ENCODE measurements at regions not wholly inside any gene's neighbourhood (a gene's known extent, or its start where the extent isn't known, plus 50 kb on each side); places are given as distances from the start of the nearest gene placed in this dataset.

GRCh38 chr2:129902731-129903585 lies 76.5 kb upstream of the RAB6C start:
- ChIA-PET POLR2A (ENCODE audit: low non-redundant PET) (interaction anchor here (0.5 kb wide), 1 partner anchor 12 kb away, joined by 3 read pairs; no protein-coding TSS in a partner anchor), CTCF (no interaction called here)
- Histone ChIP-seq H3K36me3 (ENCODE audit: insufficient read depth, low read length, poor library complexity, severe bottlenecking) (no peaks in the 10 kb centered on the region), H3K27me3 (replicated peaks; ENCODE audit: insufficient read depth, low read depth, low read length, poor library complexity) (peaks cover 4% of the 10 kb centered on the region), H3K4me1 (ENCODE audit: insufficient read depth, low read length, poor library complexity, severe bottlenecking) (no peaks in the 10 kb centered on the region), H3K9me3 (ENCODE audit: low read depth, low read length, poor library complexity, severe bottlenecking) (no peaks in the 10 kb centered on the region), H3K4me3 (ENCODE audit: low read depth, low read length, poor library complexity, severe bottlenecking) (no peak overlapping the region), H3K27ac (ENCODE audit: low read depth, low read length, poor library complexity, severe bottlenecking) (no peak overlapping the region)
- no peak for DNase-seq (ENCODE audit: low spot score)
- intact Hi-C loops (cut with micrococcal nuclease; ENCODE audit: unreplicated experiment), result no loop called here
- no peak for TF ChIP-seq CTCF (conservative IDR thresholded peaks at IDR 0.05; ENCODE audit: low read depth, low read length)
- no peak for TF ChIP-seq EZH2 (IDR thresholded peaks at IDR 0.05; ENCODE audit: borderline replicate concordance, low read depth, low read length, poor library complexity, severe bottlenecking)
- no TSS peak for BruUV-seq (replicated peaks)

- no peak for DNase-seq (ENCODE audit: low spot score)
- ChIA-PET CTCF (no interaction called here), POLR2A (ENCODE audit: low non-redundant PET) (interaction anchor here (0.5 kb wide), 1 partner anchor 13 kb away, joined by 3 read pairs; no protein-coding TSS in a partner anchor)
- Histone ChIP-seq H3K4me3 (ENCODE audit: low read depth, low read length, poor library complexity, severe bottlenecking) (no peak overlapping the region), H3K27me3 (replicated peaks; ENCODE audit: insufficient read depth, low read depth, low read length, poor library complexity) (peaks cover 4% of the 10 kb centered on the region), H3K9me3 (ENCODE audit: low read depth, low read length, poor library complexity, severe bottlenecking) (no peaks in the 10 kb centered on the region), H3K27ac (ENCODE audit: low read depth, low read length, poor library complexity, severe bottlenecking) (no peak overlapping the region), H3K4me1 (ENCODE audit: insufficient read depth, low read length, poor library complexity, severe bottlenecking) (no peaks in the 10 kb centered on the region), H3K36me3 (ENCODE audit: insufficient read depth, low read length, poor library complexity, severe bottlenecking) (no peaks in the 10 kb centered on the region)
- intact Hi-C loops (cut with micrococcal nuclease; ENCODE audit: unreplicated experiment), result no loop called here
- no TSS peak for BruUV-seq (replicated peaks)
- TF ChIP-seq CTCF (conservative IDR thresholded peaks at IDR 0.05; ENCODE audit: low read depth, low read length) (no peak), EZH2 (IDR thresholded peaks at IDR 0.05; ENCODE audit: borderline replicate concordance, low read depth, low read length, poor library complexity, severe bottlenecking) (no peak)
Measured at GRCh38 chr2:129903586-129904425, 75.7 kb upstream of the RAB6C start.

- Histone ChIP-seq H3K4me1 (ENCODE audit: insufficient read depth, low read length, poor library complexity, severe bottlenecking) (no peaks in the 10 kb centered on the region), H3K4me3 (ENCODE audit: low read depth, low read length, poor library complexity, severe bottlenecking) (no peak overlapping the region), H3K27me3 (replicated peaks; ENCODE audit: insufficient read depth, low read depth, low read length, poor library complexity) (no peaks in the 10 kb centered on the region), H3K36me3 (ENCODE audit: insufficient read depth, low read length, poor library complexity, severe bottlenecking) (no peaks in the 10 kb centered on the region), H3K27ac (ENCODE audit: low read depth, low read length, poor library complexity, severe bottlenecking) (no peak overlapping the region), H3K9me3 (ENCODE audit: low read depth, low read length, poor library complexity, severe bottlenecking) (no peaks in the 10 kb centered on the region)
- CTCF ChIA-PET, result no interaction called here
- no peak for TF ChIP-seq CTCF (conservative IDR thresholded peaks at IDR 0.05; ENCODE audit: low read depth, low read length)
- TF ChIP-seq EZH2 (IDR thresholded peaks at IDR 0.05; ENCODE audit: borderline replicate concordance, low read depth, low read length, poor library complexity, severe bottlenecking), result no peak
- no TSS peak for BruUV-seq (replicated peaks)
- intact Hi-C loops (cut with micrococcal nuclease; ENCODE audit: unreplicated experiment), result no loop called here
- POLR2A ChIA-PET (ENCODE audit: low non-redundant PET), result no interaction called here
- no peak for DNase-seq (ENCODE audit: low spot score)
Measured at GRCh38 chr2:129904532-129905446, 74.7 kb upstream of the RAB6C start.

All from A673 (cell line).